H1 (cell line): ENCODE measurements at regions not wholly inside any gene's neighbourhood (a gene's known extent, or its start where the extent isn't known, plus 50 kb on each side); places are given as distances from the start of the nearest gene placed in this dataset.

Experiments
- BCL11A ChIP-seq, 2 experiments: IDR thresholded peaks; one replicate each; pipeline ENCODE4 v1.6.1; 2011; ENCODE audit warnings: low read depth in 2 of 2, low read length in 2 of 2, mild to moderate bottlenecking in 2 of 2
- CHD1 ChIP-seq: IDR thresholded peaks from 2 replicates; pipeline ENCODE4 v1.6.1; 2012; ENCODE audit warnings: low read depth, low read length, improper control_type of control experiment
- CREB1 ChIP-seq: IDR thresholded peaks from 2 replicates; pipeline ENCODE4 v1.6.1; 2012; ENCODE audit warnings: inconsistent platforms
- EZH2 ChIP-seq: fragments of 200-600 bp; sonication (generic); IDR thresholded peaks from 2 replicates; pipeline ENCODE4 v1.7.1; 2012; ENCODE audit warnings: low read depth, mild to moderate bottlenecking, moderate library complexity, low read length, inconsistent platforms; ENCODE audit not compliant: severe bottlenecking
- GTF2F1 ChIP-seq: IDR thresholded peaks from 2 replicates; pipeline ENCODE4 v1.6.1; 2012; ENCODE audit warnings: low read depth, low read length, improper control_type of control experiment, borderline replicate concordance
- HDAC6 ChIP-seq: IDR thresholded peaks from one replicate; pipeline ENCODE4 v1.7.1; 2012; ENCODE audit warnings: low read depth, mild to moderate bottlenecking, inconsistent platforms, low read length, moderate library complexity
- PHF8 ChIP-seq: fragments of 200-600 bp; sonication (generic); conservative IDR thresholded peaks from 2 replicates; pipeline ENCODE4 v1.7.1; 2012; ENCODE audit warnings: low read depth, mild to moderate bottlenecking, inconsistent platforms, low read length, moderate library complexity
- POLR2AphosphoS5 ChIP-seq: IDR thresholded peaks from 2 replicates; pipeline ENCODE4 v1.6.1; 2011; ENCODE audit warnings: low read depth, low read length
- TBP ChIP-seq: IDR thresholded peaks from 2 replicates; pipeline ENCODE4 v1.6.1; 2011; ENCODE audit warnings: low read depth, low read length, improper control_type of control experiment
- TEAD4 ChIP-seq: IDR thresholded peaks from 2 replicates; pipeline ENCODE4 v1.6.1; 2012; ENCODE audit warnings: low read depth, low read length, inconsistent platforms, mixed read lengths
- TF ChIP-seq, protein P1 (sequence below): fragments of 300-600 bp; sonication (generic); IDR thresholded peaks from 2 replicates; pipeline ENCODE4 v1.7.1; 2012; ENCODE audit warnings: low read length, moderate library complexity, mild to moderate bottlenecking, inconsistent platforms; ENCODE audit not compliant: insufficient replicate concordance
- TF ChIP-seq, protein P2 (sequence below): IDR thresholded peaks from 2 replicates; pipeline ENCODE4 v1.6.1; 2012; ENCODE audit warnings: low read length, inconsistent platforms

DNA sequence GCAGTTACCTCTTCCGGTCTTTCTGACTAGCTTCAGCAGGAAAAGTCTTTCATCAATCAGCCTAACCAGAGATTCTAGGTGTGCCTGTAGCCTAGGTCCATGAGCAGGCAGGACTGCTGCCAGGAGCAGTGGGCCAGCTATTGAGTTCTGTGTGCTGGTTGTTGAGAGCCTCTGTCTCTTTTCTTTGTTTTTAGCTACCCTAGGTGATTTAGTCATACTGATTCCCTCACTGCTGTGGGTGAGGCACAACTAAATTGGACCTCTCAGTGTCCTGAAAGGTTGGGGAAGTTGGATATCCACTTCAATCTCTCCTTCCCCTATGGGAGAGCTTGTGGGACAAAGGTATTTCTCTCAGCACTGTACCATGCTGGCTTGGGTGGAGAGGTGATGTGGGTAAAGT lies 354.9 kb downstream of the GPAT3 start (continued):
- TF ChIP-seq, protein P1, sequence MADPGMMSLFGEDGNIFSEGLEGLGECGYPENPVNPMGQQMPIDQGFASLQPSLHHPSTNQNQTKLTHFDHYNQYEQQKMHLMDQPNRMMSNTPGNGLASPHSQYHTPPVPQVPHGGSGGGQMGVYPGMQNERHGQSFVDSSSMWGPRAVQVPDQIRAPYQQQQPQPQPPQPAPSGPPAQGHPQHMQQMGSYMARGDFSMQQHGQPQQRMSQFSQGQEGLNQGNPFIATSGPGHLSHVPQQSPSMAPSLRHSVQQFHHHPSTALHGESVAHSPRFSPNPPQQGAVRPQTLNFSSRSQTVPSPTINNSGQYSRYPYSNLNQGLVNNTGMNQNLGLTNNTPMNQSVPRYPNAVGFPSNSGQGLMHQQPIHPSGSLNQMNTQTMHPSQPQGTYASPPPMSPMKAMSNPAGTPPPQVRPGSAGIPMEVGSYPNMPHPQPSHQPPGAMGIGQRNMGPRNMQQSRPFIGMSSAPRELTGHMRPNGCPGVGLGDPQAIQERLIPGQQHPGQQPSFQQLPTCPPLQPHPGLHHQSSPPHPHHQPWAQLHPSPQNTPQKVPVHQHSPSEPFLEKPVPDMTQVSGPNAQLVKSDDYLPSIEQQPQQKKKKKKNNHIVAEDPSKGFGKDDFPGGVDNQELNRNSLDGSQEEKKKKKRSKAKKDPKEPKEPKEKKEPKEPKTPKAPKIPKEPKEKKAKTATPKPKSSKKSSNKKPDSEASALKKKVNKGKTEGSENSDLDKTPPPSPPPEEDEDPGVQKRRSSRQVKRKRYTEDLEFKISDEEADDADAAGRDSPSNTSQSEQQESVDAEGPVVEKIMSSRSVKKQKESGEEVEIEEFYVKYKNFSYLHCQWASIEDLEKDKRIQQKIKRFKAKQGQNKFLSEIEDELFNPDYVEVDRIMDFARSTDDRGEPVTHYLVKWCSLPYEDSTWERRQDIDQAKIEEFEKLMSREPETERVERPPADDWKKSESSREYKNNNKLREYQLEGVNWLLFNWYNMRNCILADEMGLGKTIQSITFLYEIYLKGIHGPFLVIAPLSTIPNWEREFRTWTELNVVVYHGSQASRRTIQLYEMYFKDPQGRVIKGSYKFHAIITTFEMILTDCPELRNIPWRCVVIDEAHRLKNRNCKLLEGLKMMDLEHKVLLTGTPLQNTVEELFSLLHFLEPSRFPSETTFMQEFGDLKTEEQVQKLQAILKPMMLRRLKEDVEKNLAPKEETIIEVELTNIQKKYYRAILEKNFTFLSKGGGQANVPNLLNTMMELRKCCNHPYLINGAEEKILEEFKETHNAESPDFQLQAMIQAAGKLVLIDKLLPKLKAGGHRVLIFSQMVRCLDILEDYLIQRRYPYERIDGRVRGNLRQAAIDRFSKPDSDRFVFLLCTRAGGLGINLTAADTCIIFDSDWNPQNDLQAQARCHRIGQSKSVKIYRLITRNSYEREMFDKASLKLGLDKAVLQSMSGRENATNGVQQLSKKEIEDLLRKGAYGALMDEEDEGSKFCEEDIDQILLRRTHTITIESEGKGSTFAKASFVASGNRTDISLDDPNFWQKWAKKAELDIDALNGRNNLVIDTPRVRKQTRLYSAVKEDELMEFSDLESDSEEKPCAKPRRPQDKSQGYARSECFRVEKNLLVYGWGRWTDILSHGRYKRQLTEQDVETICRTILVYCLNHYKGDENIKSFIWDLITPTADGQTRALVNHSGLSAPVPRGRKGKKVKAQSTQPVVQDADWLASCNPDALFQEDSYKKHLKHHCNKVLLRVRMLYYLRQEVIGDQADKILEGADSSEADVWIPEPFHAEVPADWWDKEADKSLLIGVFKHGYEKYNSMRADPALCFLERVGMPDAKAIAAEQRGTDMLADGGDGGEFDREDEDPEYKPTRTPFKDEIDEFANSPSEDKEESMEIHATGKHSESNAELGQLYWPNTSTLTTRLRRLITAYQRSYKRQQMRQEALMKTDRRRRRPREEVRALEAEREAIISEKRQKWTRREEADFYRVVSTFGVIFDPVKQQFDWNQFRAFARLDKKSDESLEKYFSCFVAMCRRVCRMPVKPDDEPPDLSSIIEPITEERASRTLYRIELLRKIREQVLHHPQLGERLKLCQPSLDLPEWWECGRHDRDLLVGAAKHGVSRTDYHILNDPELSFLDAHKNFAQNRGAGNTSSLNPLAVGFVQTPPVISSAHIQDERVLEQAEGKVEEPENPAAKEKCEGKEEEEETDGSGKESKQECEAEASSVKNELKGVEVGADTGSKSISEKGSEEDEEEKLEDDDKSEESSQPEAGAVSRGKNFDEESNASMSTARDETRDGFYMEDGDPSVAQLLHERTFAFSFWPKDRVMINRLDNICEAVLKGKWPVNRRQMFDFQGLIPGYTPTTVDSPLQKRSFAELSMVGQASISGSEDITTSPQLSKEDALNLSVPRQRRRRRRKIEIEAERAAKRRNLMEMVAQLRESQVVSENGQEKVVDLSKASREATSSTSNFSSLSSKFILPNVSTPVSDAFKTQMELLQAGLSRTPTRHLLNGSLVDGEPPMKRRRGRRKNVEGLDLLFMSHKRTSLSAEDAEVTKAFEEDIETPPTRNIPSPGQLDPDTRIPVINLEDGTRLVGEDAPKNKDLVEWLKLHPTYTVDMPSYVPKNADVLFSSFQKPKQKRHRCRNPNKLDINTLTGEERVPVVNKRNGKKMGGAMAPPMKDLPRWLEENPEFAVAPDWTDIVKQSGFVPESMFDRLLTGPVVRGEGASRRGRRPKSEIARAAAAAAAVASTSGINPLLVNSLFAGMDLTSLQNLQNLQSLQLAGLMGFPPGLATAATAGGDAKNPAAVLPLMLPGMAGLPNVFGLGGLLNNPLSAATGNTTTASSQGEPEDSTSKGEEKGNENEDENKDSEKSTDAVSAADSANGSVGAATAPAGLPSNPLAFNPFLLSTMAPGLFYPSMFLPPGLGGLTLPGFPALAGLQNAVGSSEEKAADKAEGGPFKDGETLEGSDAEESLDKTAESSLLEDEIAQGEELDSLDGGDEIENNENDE = no peak
- TF ChIP-seq TBP (no peak), HDAC6 (no peak), CHD1 (no peak), POLR2AphosphoS5 (no peak), BCL11A (IDR thresholded peaks at IDR 0.05; ENCODE audit: low read depth in 2 of 2, low read length in 2 of 2) (no peak), PHF8 (no peak), TEAD4 (no peak), EZH2 (no peak), CREB1 (no peak), GTF2F1 (no peak)
- TF ChIP-seq, protein P2, sequence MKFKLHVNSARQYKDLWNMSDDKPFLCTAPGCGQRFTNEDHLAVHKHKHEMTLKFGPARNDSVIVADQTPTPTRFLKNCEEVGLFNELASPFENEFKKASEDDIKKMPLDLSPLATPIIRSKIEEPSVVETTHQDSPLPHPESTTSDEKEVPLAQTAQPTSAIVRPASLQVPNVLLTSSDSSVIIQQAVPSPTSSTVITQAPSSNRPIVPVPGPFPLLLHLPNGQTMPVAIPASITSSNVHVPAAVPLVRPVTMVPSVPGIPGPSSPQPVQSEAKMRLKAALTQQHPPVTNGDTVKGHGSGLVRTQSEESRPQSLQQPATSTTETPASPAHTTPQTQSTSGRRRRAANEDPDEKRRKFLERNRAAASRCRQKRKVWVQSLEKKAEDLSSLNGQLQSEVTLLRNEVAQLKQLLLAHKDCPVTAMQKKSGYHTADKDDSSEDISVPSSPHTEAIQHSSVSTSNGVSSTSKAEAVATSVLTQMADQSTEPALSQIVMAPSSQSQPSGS = no peak
